Caco-2 (cell line): ENCODE measurements at regions not wholly inside any gene's neighbourhood (a gene's known extent, or its start where the extent isn't known, plus 50 kb on each side); places are given as distances from the start of the nearest gene placed in this dataset.

Experiments
- BruUV-seq: library from RNA; stranded (reverse); fragments of 400-500 nt; replicated peaks from 2 replicates; lab custom pipeline; 2021; lab: Mats Ljungman, UMichigan
- CTCF ChIA-PET: fragments of 300-600 bp; sonication (Branson Sonifier 250); formaldehyde crosslinking; loops from one replicate; lab custom pipeline; 2022; ENCODE audit warnings: antibody characterized with exemption; lab: Charles Lee
- POLR2A ChIA-PET: fragments of 300-600 bp; sonication (Branson Sonifier 250); formaldehyde crosslinking; loops from one replicate; lab custom pipeline; 2022; ENCODE audit warnings: antibody characterized with exemption; lab: Charles Lee
- DNase-seq, 2 experiments: peaks; one replicate each; pipeline versions ENCODE4 v3.0.0 to v3.0.0-alpha.2; 2020 to 2022
- H3K27me3 ChIP-seq: replicated peaks from 2 replicates; pipeline ENCODE4 v1.6.0; 2011; ENCODE audit warnings: low read length; ENCODE audit not compliant: control insufficient read depth, insufficient read depth
- H3K36me3 ChIP-seq: 2 replicates; pipeline ENCODE4 v1.5.1; 2011; ENCODE audit warnings: low read length; ENCODE audit not compliant: control insufficient read depth, insufficient read depth
- H3K4me1 ChIP-seq: fragments of 250-450 bp; sonication (Bioruptor Pico); 2 replicates; pipeline ENCODE4 v1.5.1; 2020; ENCODE audit warnings: mild to moderate bottlenecking
- H3K4me3 ChIP-seq: 2 replicates; pipeline ENCODE4 v1.5.1; 2011; ENCODE audit warnings: low read depth, mild to moderate bottlenecking, control low read depth, low read length
- H3K9me3 ChIP-seq: fragments of 250-450 bp; sonication (Bioruptor Pico); 2 replicates; pipeline ENCODE4 v1.5.1; 2020; ENCODE audit warnings: mild to moderate bottlenecking, moderate library complexity
- H3K27ac Mint-ChIP-seq: one replicate; pipeline ENCODE4 v1.8.0; 2022; ENCODE audit warnings: mixed read lengths; ENCODE audit not compliant: unreplicated experiment
- H3K27me3 Mint-ChIP-seq: one replicate; pipeline ENCODE4 v1.8.0; 2022; ENCODE audit warnings: mixed read lengths; ENCODE audit not compliant: insufficient read depth, unreplicated experiment
- H3K36me3 Mint-ChIP-seq: one replicate; pipeline ENCODE4 v1.8.0; 2022; ENCODE audit warnings: mild to moderate bottlenecking, mixed read lengths; ENCODE audit not compliant: insufficient read depth, unreplicated experiment
- H3K4me1 Mint-ChIP-seq: one replicate; pipeline ENCODE4 v1.8.0; 2022; ENCODE audit warnings: low read depth, mixed read lengths; ENCODE audit not compliant: unreplicated experiment
- H3K4me3 Mint-ChIP-seq: one replicate; pipeline ENCODE4 v1.8.0; 2022; ENCODE audit warnings: mild to moderate bottlenecking, moderate library complexity, mixed read lengths; ENCODE audit not compliant: unreplicated experiment
- H3K9me3 Mint-ChIP-seq: one replicate; pipeline ENCODE4 v1.8.0; 2022; ENCODE audit warnings: mixed read lengths; ENCODE audit not compliant: unreplicated experiment
- intact Hi-C: fragments of 100-400 bp; cut with micrococcal nuclease; formaldehyde crosslinking; loops from one replicate; pipeline ENCODE4 v1.10.0; 2022; ENCODE audit not compliant: unreplicated experiment
- TF ChIP-seq, protein P1 (sequence below), 2 experiments: fragments of 200-600 bp in 1 of 2; IDR thresholded peaks; 1 replicate in 1 of 2; 2 replicates in 1 of 2; pipeline versions ENCODE4 v1.5.1 to v1.8.0; 2011 to 2022; ENCODE audit warnings: antibody characterized with exemption in 1 of 2, control low read depth in 1 of 2, inconsistent platforms in 1 of 2, low read depth in 1 of 2, low read length in 1 of 2, mild to moderate bottlenecking in 1 of 2, moderate library complexity in 1 of 2; ENCODE audit not compliant: insufficient read depth in 1 of 2, severe bottlenecking in 1 of 2, unreplicated experiment in 1 of 2

DNA sequence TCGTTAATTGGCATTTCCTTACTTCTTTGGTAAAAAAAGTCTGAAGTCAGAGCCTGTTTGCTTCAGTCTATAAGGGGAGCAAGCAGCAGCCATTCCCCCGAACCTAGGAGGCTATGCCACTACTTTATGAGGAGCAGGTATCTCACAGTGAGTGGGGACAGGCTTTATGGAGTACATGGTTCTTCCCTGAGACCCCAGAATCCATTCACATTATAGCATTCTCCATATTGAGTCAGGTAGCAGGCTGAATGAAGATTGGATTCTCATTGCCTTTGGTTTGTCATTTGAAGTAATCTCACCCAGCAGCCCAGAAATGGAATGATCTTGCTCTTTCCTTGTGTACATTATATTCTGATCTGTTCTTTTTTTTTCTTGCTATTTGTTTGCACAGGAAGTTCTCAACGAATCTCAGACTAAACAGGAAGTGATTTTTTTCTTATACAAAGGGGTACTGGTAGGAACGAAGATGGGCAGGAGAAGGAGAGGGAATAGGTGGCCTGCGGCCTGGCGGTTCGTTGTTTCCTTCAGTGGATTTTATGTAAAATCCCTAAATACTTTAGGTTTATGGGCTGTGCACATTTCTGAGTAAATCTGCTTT, 74.4 kb downstream of the ARHGAP35 start:
- H3K36me3 ChIP-seq = no peaks in the 10 kb centered on the region
- no peaks in the 10 kb centered on the region for H3K4me1 ChIP-seq
- H3K27ac Mint-ChIP-seq = no peak overlapping the region
- H3K4me3 ChIP-seq = no peak overlapping the region
- H3K9me3 ChIP-seq = no peaks in the 10 kb centered on the region
- peaks cover 44% of the 10 kb centered on the region for H3K36me3 Mint-ChIP-seq
- H3K4me3 Mint-ChIP-seq = no peak overlapping the region
- DNase-seq = no peak
- H3K27me3 Mint-ChIP-seq = no peaks in the 10 kb centered on the region
- TF ChIP-seq, protein P1, sequence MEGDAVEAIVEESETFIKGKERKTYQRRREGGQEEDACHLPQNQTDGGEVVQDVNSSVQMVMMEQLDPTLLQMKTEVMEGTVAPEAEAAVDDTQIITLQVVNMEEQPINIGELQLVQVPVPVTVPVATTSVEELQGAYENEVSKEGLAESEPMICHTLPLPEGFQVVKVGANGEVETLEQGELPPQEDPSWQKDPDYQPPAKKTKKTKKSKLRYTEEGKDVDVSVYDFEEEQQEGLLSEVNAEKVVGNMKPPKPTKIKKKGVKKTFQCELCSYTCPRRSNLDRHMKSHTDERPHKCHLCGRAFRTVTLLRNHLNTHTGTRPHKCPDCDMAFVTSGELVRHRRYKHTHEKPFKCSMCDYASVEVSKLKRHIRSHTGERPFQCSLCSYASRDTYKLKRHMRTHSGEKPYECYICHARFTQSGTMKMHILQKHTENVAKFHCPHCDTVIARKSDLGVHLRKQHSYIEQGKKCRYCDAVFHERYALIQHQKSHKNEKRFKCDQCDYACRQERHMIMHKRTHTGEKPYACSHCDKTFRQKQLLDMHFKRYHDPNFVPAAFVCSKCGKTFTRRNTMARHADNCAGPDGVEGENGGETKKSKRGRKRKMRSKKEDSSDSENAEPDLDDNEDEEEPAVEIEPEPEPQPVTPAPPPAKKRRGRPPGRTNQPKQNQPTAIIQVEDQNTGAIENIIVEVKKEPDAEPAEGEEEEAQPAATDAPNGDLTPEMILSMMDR (IDR thresholded peaks at IDR 0.05; ENCODE audit: insufficient read depth in 1 of 2, low read depth in 1 of 2, low read length in 1 of 2, severe bottlenecking in 1 of 2, unreplicated experiment in 1 of 2) = no peak
- intact Hi-C loops = no loop called here
- ChIA-PET CTCF (no interaction called here), POLR2A (no interaction called here)
- H3K9me3 Mint-ChIP-seq = no peaks in the 10 kb centered on the region
- H3K4me1 Mint-ChIP-seq = no peaks in the 10 kb centered on the region
- H3K27me3 ChIP-seq = no peaks in the 10 kb centered on the region
- no TSS peak for BruUV-seq

DNA sequence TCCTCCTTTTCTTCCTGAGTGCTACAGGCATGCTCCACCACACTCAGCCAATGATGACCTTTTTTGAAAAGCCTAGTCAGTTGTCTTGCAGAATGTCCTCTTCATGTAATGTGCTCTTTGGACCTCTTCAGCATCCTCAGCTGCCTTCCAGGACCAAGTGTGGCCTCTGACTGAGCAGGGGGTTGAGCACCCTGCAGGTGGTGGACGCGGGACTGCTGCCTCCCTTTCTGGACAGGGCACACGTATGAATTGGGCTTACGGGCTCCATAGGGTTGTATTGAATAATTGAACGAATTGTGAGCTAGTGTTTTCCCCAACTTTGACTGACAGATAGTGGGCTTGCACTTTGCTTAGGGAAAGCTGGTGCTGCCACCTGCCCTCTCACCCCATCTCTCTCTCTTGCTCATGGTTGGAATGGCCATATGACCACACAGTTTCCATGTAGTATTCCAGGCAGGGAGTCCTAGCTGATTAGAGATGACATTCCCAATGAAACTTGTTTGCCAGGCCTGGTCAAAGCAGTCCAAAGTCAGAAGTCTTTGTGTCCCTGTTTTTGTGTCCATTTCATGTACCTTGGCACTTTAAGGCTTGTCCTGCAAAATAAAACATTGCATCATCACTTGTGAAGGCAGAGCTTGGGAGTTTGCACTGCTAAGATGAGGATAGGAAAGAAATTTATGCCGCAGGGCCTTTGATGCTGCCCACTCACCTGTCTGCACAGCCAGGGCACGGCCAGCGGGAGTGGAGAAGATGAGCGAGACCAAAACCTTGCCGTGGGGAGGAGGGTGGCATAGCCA, 76.3 kb upstream of the NPAS1 start:
- CTCF ChIA-PET = interaction anchor here (0.7 kb wide), 1 partner anchor 415 kb away, joined by 6 read pairs; no protein-coding TSS in a partner anchor
- H3K27me3 ChIP-seq = no peaks in the 10 kb centered on the region
- Mint-ChIP-seq H3K4me1 (peaks cover 28% of the 10 kb centered on the region), H3K4me3 (no peak overlapping the region), H3K9me3 (no peaks in the 10 kb centered on the region), H3K27ac (peak overlapping the region; percentile 33), H3K36me3 (peaks cover 83% of the 10 kb centered on the region), H3K27me3 (no peaks in the 10 kb centered on the region)
- no peak overlapping the region for H3K4me3 ChIP-seq
- intact Hi-C loops = loop anchor here (5.0 kb wide), 1 partner anchor 34 kb away; no protein-coding TSS in a partner anchor
- no peaks in the 10 kb centered on the region for H3K9me3 ChIP-seq
- DNase-seq = no peak
- peaks cover 29% of the 10 kb centered on the region; the same call in 1 of the 2 replicates for H3K4me1 ChIP-seq
- no peaks in the 10 kb centered on the region for H3K36me3 ChIP-seq
- no TSS peak for BruUV-seq
- TF ChIP-seq, protein P1 (IDR thresholded peaks at IDR 0.05; ENCODE audit: insufficient read depth in 1 of 2, low read depth in 1 of 2, low read length in 1 of 2, severe bottlenecking in 1 of 2, unreplicated experiment in 1 of 2) = no peak
- POLR2A ChIA-PET = no interaction called here

DNA sequence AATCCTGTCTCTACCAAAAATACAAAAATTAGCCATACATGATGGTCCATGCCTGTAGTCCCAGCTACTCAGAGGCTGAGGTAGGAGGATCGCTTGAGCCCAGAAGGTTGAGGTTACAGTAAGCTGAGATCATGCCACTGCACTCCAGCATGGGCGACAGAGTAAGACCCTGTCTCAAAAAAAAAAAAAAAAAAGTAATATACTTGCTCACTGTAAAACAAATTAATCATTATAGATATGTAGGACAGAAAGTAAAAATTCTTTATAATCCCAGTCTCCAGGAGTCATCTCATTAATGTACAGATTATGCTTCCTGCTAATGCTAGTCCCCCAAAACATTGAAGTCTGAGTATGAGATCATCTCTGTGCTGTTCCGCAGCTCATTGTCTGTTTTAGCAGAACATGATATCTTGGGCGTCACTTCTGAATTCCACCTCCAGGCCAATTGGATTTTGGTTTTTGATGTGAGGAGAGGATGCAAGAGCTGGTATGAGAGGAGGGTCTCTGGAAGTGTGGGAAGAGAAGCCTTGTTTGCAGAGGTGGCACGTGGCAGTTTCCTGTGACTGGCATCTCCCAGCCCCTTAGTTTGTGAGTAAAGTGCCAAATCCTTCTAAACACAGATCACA, 75.4 kb upstream of the NPAS1 start:
- Histone ChIP-seq H3K4me1 (peaks cover 29% of the 10 kb centered on the region; the same call in 1 of the 2 replicates), H3K36me3 (no peaks in the 10 kb centered on the region), H3K9me3 (no peaks in the 10 kb centered on the region), H3K27me3 (no peaks in the 10 kb centered on the region), H3K4me3 (no peak overlapping the region)
- ChIA-PET CTCF (interaction anchor here (0.7 kb wide), 1 partner anchor 416 kb away, joined by 6 read pairs; no protein-coding TSS in a partner anchor), POLR2A (no interaction called here)
- DNase-seq = no peak
- no TSS peak for BruUV-seq
- Mint-ChIP-seq H3K27ac (no peak overlapping the region), H3K9me3 (no peaks in the 10 kb centered on the region), H3K36me3 (peaks cover 82% of the 10 kb centered on the region), H3K4me1 (peaks cover 28% of the 10 kb centered on the region), H3K4me3 (no peak overlapping the region), H3K27me3 (no peaks in the 10 kb centered on the region)
- intact Hi-C loops = loop anchor here (5.0 kb wide), 1 partner anchor 33 kb away; no protein-coding TSS in a partner anchor
- TF ChIP-seq, protein P1 (IDR thresholded peaks at IDR 0.05; ENCODE audit: insufficient read depth in 1 of 2, low read depth in 1 of 2, low read length in 1 of 2, severe bottlenecking in 1 of 2, unreplicated experiment in 1 of 2) = no peak
